OCI-LY7 (cell line): ENCODE measurements at regions not wholly inside any gene's neighbourhood (a gene's known extent, or its start where the extent isn't known, plus 50 kb on each side); places are given as distances from the start of the nearest gene placed in this dataset.

Experiments
- BruUV-seq: library from RNA; stranded (reverse); fragments of 400-500 nt; replicated peaks from 2 replicates; lab custom pipeline; 2021; lab: Mats Ljungman, UMichigan
- CTCF ChIA-PET: fragments of 300-600 bp; sonication (Branson Sonifier 250); formaldehyde crosslinking; loops from one replicate; lab custom pipeline; 2022; ENCODE audit warnings: antibody characterized with exemption; ENCODE audit not compliant: unreplicated experiment; lab: Charles Lee
- POLR2A ChIA-PET: fragments of 300-600 bp; sonication (Branson Sonifier 250); formaldehyde crosslinking; loops from one replicate; lab custom pipeline; 2022; ENCODE audit warnings: antibody characterized with exemption; lab: Charles Lee
- DNase-seq: peaks from one replicate; pipeline ENCODE4 v3.0.0-alpha.2; 2015; ENCODE audit warnings: low spot score
- H2AFZ ChIP-seq: fragments of 200-600 bp; sonication (generic), shearing (Covaris generic); 2 replicates; pipeline ENCODE4 v1.6.1; 2014; ENCODE audit warnings: mild to moderate bottlenecking, antibody characterized with exemption, low read length, moderate library complexity
- H3K27ac ChIP-seq: fragments of 200-600 bp; sonication (generic); 2 replicates; pipeline ENCODE4 v1.5.1; 2014; ENCODE audit warnings: mixed run types, low read depth, mild to moderate bottlenecking, moderate library complexity, low read length, inconsistent platforms; ENCODE audit not compliant: poor library complexity, severe bottlenecking
- H3K36me3 ChIP-seq: fragments of 200-600 bp; sonication (generic); 2 replicates; pipeline ENCODE4 v1.6.1; 2014; ENCODE audit warnings: mild to moderate bottlenecking, antibody characterized with exemption, low read length, moderate library complexity, mixed read lengths; ENCODE audit not compliant: insufficient read depth
- H3K4me1 ChIP-seq: fragments of 200-600 bp; sonication (generic); 2 replicates; pipeline ENCODE4 v1.5.1; 2014; ENCODE audit warnings: mild to moderate bottlenecking, low read length; ENCODE audit not compliant: insufficient read depth, poor library complexity, severe bottlenecking
- H3K4me2 ChIP-seq: fragments of 200-600 bp; sonication (generic); 2 replicates; pipeline ENCODE4 v1.6.1; 2014; ENCODE audit warnings: mild to moderate bottlenecking, low read length
- H3K4me3 ChIP-seq: fragments of 200-600 bp; sonication (generic); 2 replicates; pipeline ENCODE4 v1.5.1; 2014; ENCODE audit warnings: mild to moderate bottlenecking, low read depth, low read length; ENCODE audit not compliant: poor library complexity, severe bottlenecking
- H3K79me2 ChIP-seq: fragments of 200-600 bp; sonication (generic); 2 replicates; pipeline ENCODE4 v1.6.1; 2016; ENCODE audit warnings: low read depth, mild to moderate bottlenecking, low read length, moderate library complexity, mixed read lengths; ENCODE audit not compliant: insufficient read depth
- H3K9me2 ChIP-seq: fragments of 200-600 bp; sonication (generic); 2 replicates; pipeline ENCODE4 v1.6.1; 2016; ENCODE audit warnings: mild to moderate bottlenecking, low read length, mixed read lengths; ENCODE audit not compliant: insufficient read depth
- H3K9me3 ChIP-seq: fragments of 200-600 bp; sonication (generic); 2 replicates; pipeline ENCODE4 v1.6.1; 2014; ENCODE audit warnings: mild to moderate bottlenecking, mixed run types, low read length, mixed read lengths
- H4K20me1 ChIP-seq: fragments of 200-600 bp; sonication (generic); 2 replicates; pipeline ENCODE4 v1.6.1; 2014; ENCODE audit warnings: mild to moderate bottlenecking, antibody characterized with exemption, low read length, moderate library complexity, mixed read lengths; ENCODE audit not compliant: insufficient read depth
- CTCF ChIP-seq: fragments of 200-600 bp; sonication (generic); conservative IDR thresholded peaks from 2 replicates; pipeline ENCODE4 v1.5.1; 2014; ENCODE audit warnings: mild to moderate bottlenecking, antibody characterized with exemption, low read length, moderate library complexity, mixed read lengths
- EZH2phosphoT487 ChIP-seq: fragments of 200-600 bp; sonication (generic); IDR thresholded peaks from 2 replicates; pipeline ENCODE4 v1.6.1; 2018; ENCODE audit warnings: low read depth, borderline replicate concordance, mild to moderate bottlenecking, mixed run types, antibody characterized with exemption, low read length, moderate library complexity, mixed read lengths
- intact Hi-C: fragments of 100-400 bp; cut with micrococcal nuclease; formaldehyde crosslinking; loops from one replicate; pipeline ENCODE4 v1.10.0; 2022; ENCODE audit not compliant: unreplicated experiment

- Histone ChIP-seq H3K36me3 (no peaks in the 10 kb centered on the region), H3K4me1 (no peaks in the 10 kb centered on the region), H3K4me3 (no peak overlapping the region), H3K27ac (no peak overlapping the region), H3K79me2 (no peaks in the 10 kb centered on the region), H3K4me2 (no peak overlapping the region), H3K9me2 (no peaks in the 10 kb centered on the region), H2AFZ (no peak overlapping the region), H4K20me1 (no peaks in the 10 kb centered on the region), H3K9me3 (no peaks in the 10 kb centered on the region)
- POLR2A ChIA-PET, result no interaction called here
- TF ChIP-seq CTCF (no peak), EZH2phosphoT487 (no peak)
- intact Hi-C loops, result no loop called here
- DNase-seq, result no peak
- no TSS peak for BruUV-seq
- CTCF ChIA-PET, result no interaction called here
Observed at GRCh38 chr12:130066742-130067141, 95.5 kb upstream of the FZD10 start.

DNA sequence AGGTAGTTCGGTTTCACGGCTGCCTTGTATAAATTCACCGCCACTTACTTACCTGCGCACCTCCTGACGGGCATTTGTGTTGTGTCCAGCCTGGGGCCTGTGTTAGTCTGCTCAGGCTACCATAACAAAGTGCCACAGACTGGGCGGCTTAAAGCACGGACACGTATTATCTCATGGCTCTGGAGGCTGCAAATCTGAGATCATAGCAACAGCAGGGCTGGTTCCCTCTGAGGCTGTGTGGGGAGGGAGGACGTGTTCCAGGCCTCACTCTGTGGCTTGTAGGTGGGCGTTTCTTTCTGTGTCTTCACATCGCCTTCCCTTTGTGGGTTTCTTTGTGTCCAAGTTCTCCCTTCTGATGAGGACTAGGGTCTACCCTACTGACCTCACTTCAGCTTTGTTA lies 93.5 kb upstream of the FZD10 start:
- no peak for TF ChIP-seq CTCF
- TF ChIP-seq EZH2phosphoT487, result no peak
- intact Hi-C loops, result no loop called here
- Histone ChIP-seq H3K9me3 (no peaks in the 10 kb centered on the region), H3K79me2 (no peaks in the 10 kb centered on the region), H3K4me3 (no peak overlapping the region), H3K4me1 (no peaks in the 10 kb centered on the region), H2AFZ (no peak overlapping the region), H3K4me2 (no peak overlapping the region), H3K9me2 (no peaks in the 10 kb centered on the region), H4K20me1 (no peaks in the 10 kb centered on the region), H3K36me3 (no peaks in the 10 kb centered on the region), H3K27ac (no peak overlapping the region)
- POLR2A ChIA-PET, result interaction anchor here (0.5 kb wide), 1 partner anchor 85 kb away, joined by 3 read pairs; no protein-coding TSS in a partner anchor
- CTCF ChIA-PET, result no interaction called here
- DNase-seq, result no peak
- BruUV-seq, result no TSS peak

DNA sequence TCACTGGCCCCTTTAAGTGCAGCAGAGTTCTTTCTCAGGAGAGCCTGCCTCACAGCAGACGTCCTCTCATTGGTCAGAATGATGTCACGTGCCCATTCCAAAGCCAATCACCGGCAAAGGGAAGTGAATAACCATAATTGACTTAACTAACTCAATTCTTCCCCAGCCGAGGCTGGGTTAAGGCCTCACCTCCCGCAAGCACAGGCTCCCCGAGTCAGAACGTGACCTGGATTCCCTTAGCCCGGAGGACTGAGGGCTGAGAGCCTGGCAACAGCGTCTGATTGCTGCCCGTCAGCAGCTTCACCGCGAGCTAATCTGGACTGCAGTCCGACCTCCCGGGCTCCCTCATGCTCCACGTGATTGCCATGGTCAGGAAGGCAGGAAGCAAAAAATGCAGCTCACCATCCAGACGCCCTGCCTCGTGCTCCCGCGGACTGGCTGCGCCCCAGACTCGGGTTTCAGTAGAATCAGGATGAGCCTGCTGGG lies 92.1 kb upstream of the FZD10 start:
- BruUV-seq, result no TSS peak
- H3K4me1 ChIP-seq, result no peaks in the 10 kb centered on the region
- no peaks in the 10 kb centered on the region for H3K9me2 ChIP-seq
- no peaks in the 10 kb centered on the region for H3K79me2 ChIP-seq
- H4K20me1 ChIP-seq, result no peaks in the 10 kb centered on the region
- H3K4me3 ChIP-seq, result no peak overlapping the region
- no peaks in the 10 kb centered on the region for H3K36me3 ChIP-seq
- no peak overlapping the region for H2AFZ ChIP-seq
- TF ChIP-seq CTCF (no peak), EZH2phosphoT487 (no peak)
- CTCF ChIA-PET, result no interaction called here
- H3K27ac ChIP-seq, result no peak overlapping the region
- no peak overlapping the region for H3K4me2 ChIP-seq
- DNase-seq, result no peak
- H3K9me3 ChIP-seq, result no peaks in the 10 kb centered on the region
- POLR2A ChIA-PET, result no interaction called here
- intact Hi-C loops, result no loop called here
